Neural progenitor cell (in vitro differentiated cells): ENCODE measurements at regions not wholly inside any gene's neighbourhood (a gene's known extent, or its start where the extent isn't known, plus 50 kb on each side); places are given as distances from the start of the nearest gene placed in this dataset.

ENCODE experiments used
- EZH2 ChIP-seq: fragments of 200-600 bp; sonication (generic); IDR thresholded peaks from 2 replicates; pipeline ENCODE4 v1.6.1; 2017; ENCODE audit warnings: antibody characterized with exemption, mild to moderate bottlenecking, moderate library complexity
- EZH2phosphoT487 ChIP-seq: fragments of 200-600 bp; sonication (generic); IDR thresholded peaks from 2 replicates; pipeline ENCODE4 v1.6.1; 2017; ENCODE audit warnings: antibody characterized with exemption
- TF ChIP-seq, protein P1 (sequence below): fragments of 200-600 bp; sonication (generic); IDR thresholded peaks from 2 replicates; pipeline ENCODE4 v1.5.1; 2017; ENCODE audit warnings: antibody characterized with exemption, mild to moderate bottlenecking

DNA sequence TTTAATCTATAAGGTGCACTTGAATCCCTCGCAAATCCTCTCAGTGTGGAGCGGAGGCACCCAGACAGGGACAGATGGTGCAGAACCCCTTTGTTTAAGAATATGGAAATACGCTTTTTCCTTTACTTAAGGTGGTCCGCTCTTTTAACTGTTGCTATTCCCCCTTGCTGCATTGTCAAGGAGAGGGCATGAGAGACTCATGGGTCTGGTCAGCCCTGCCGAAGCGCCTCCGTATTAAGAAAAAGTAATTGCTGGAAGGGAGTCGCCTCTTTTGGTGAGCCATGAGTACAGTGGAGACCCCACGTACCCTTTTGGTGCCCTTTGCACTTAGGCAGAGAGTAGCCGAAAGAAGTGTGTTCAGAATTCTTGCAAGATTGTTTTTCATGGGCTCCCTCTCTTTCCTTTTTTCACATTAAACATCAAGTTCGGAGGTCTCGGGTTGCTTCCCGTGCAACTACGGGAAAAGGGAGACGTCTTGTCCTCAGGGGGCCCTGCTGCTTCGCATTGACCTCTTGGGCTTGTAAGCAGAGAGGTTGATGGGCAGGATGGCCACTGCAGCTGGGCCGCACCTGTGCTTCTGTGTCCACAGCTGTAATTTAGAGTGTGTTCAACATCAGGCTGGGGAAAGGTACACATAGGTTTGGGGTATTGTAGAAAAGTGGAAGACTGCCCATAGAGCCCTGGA is 109.6 kb downstream of the SPRY1 start:
- TF ChIP-seq, protein P1, sequence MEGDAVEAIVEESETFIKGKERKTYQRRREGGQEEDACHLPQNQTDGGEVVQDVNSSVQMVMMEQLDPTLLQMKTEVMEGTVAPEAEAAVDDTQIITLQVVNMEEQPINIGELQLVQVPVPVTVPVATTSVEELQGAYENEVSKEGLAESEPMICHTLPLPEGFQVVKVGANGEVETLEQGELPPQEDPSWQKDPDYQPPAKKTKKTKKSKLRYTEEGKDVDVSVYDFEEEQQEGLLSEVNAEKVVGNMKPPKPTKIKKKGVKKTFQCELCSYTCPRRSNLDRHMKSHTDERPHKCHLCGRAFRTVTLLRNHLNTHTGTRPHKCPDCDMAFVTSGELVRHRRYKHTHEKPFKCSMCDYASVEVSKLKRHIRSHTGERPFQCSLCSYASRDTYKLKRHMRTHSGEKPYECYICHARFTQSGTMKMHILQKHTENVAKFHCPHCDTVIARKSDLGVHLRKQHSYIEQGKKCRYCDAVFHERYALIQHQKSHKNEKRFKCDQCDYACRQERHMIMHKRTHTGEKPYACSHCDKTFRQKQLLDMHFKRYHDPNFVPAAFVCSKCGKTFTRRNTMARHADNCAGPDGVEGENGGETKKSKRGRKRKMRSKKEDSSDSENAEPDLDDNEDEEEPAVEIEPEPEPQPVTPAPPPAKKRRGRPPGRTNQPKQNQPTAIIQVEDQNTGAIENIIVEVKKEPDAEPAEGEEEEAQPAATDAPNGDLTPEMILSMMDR: no peak
- TF ChIP-seq EZH2phosphoT487: no peak
- no peak for TF ChIP-seq EZH2
